ENCODE measurements at regions not wholly inside any gene's neighbourhood (a gene's known extent, or its start where the extent isn't known, plus 50 kb on each side); places are given as distances from the start of the nearest gene placed in this dataset.

DNA sequence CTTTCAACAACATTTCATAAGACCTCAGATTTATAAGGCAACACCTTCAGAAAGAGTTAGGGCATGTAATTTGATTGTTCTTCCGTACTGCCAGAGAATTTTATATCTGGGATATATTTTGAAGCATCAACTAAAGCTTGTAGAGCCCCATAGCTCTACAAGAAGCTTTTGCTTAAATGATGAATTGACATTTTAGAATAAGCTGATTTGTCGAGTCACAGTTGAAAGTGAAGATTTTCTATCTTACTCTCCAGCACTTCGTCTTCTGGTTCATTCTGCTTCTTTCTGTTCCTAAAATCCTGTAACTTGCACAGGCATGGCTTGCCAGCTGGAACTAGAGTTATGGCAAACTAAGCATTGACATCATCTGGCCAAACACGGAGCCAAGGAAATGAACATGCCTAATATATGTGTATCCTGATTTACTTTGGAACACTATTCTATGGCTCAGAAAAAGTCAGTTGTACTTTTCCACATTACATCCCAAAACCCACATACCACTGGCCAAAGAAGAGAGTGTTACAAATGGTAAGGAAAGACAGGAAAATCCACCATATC, 68.6 kb upstream of the MAST4 start:
- TF ChIP-seq EZH2 (IDR thresholded peaks at IDR 0.05; ENCODE audit: borderline replicate concordance, low read depth, low read length, poor library complexity, severe bottlenecking), result no peak
- TF ChIP-seq, protein P1, sequence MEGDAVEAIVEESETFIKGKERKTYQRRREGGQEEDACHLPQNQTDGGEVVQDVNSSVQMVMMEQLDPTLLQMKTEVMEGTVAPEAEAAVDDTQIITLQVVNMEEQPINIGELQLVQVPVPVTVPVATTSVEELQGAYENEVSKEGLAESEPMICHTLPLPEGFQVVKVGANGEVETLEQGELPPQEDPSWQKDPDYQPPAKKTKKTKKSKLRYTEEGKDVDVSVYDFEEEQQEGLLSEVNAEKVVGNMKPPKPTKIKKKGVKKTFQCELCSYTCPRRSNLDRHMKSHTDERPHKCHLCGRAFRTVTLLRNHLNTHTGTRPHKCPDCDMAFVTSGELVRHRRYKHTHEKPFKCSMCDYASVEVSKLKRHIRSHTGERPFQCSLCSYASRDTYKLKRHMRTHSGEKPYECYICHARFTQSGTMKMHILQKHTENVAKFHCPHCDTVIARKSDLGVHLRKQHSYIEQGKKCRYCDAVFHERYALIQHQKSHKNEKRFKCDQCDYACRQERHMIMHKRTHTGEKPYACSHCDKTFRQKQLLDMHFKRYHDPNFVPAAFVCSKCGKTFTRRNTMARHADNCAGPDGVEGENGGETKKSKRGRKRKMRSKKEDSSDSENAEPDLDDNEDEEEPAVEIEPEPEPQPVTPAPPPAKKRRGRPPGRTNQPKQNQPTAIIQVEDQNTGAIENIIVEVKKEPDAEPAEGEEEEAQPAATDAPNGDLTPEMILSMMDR (conservative IDR thresholded peaks at IDR 0.05; ENCODE audit: low read depth, low read length), result no peak
- no peaks in the 10 kb centered on the region for H3K4me1 ChIP-seq (ENCODE audit: insufficient read depth, low read length, poor library complexity, severe bottlenecking)
- no peak overlapping the region for H3K4me3 ChIP-seq (ENCODE audit: low read depth, low read length, poor library complexity, severe bottlenecking)
- intact Hi-C loops (cut with micrococcal nuclease; ENCODE audit: unreplicated experiment), result no loop called here
- CTCF ChIA-PET, result no interaction called here
- no TSS peak for BruUV-seq (replicated peaks)
- no peaks in the 10 kb centered on the region for H3K27me3 ChIP-seq (replicated peaks; ENCODE audit: insufficient read depth, low read depth, low read length, poor library complexity)
- no peak for DNase-seq (ENCODE audit: low spot score)
- H3K9me3 ChIP-seq (ENCODE audit: low read depth, low read length, poor library complexity, severe bottlenecking), result no peaks in the 10 kb centered on the region
- H3K36me3 ChIP-seq (ENCODE audit: insufficient read depth, low read length, poor library complexity, severe bottlenecking), result no peaks in the 10 kb centered on the region
- H3K27ac ChIP-seq (ENCODE audit: low read depth, low read length, poor library complexity, severe bottlenecking), result no peak overlapping the region
- POLR2A ChIA-PET (ENCODE audit: low non-redundant PET), result no interaction called here

DNA sequence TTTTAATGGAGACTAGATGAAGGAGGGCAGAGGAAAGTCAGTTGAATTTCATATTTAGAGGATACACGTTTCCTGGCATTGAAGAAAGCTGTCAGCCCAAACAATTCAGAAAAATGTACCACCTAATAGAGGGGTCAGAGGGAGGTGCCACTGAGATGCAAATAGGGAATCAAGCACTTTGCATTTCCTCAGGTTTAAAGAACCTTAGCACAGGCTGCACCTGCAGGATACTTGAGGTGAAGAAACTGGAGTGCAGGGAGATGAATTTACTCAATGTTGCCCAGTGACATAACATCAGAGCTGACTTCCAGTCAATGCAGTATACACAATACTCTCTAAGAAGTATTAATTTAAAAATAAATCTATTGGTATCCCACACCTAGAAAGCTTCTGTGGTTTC, 67.0 kb upstream of the MAST4 start:
- H3K36me3 ChIP-seq (ENCODE audit: insufficient read depth, low read length, poor library complexity, severe bottlenecking), result no peaks in the 10 kb centered on the region
- ChIA-PET POLR2A (ENCODE audit: low non-redundant PET) (no interaction called here), CTCF (no interaction called here)
- intact Hi-C loops (cut with micrococcal nuclease; ENCODE audit: unreplicated experiment), result no loop called here
- BruUV-seq (replicated peaks), result no TSS peak
- DNase-seq (ENCODE audit: low spot score), result no peak
- H3K27me3 ChIP-seq (replicated peaks; ENCODE audit: insufficient read depth, low read depth, low read length, poor library complexity), result no peaks in the 10 kb centered on the region
- H3K9me3 ChIP-seq (ENCODE audit: low read depth, low read length, poor library complexity, severe bottlenecking), result no peaks in the 10 kb centered on the region
- H3K27ac ChIP-seq (ENCODE audit: low read depth, low read length, poor library complexity, severe bottlenecking), result no peak overlapping the region
- H3K4me3 ChIP-seq (ENCODE audit: low read depth, low read length, poor library complexity, severe bottlenecking), result no peak overlapping the region
- TF ChIP-seq, protein P1 (conservative IDR thresholded peaks at IDR 0.05; ENCODE audit: low read depth, low read length), result no peak
- no peak for TF ChIP-seq EZH2 (IDR thresholded peaks at IDR 0.05; ENCODE audit: borderline replicate concordance, low read depth, low read length, poor library complexity, severe bottlenecking)
- H3K4me1 ChIP-seq (ENCODE audit: insufficient read depth, low read length, poor library complexity, severe bottlenecking), result no peaks in the 10 kb centered on the region

DNA sequence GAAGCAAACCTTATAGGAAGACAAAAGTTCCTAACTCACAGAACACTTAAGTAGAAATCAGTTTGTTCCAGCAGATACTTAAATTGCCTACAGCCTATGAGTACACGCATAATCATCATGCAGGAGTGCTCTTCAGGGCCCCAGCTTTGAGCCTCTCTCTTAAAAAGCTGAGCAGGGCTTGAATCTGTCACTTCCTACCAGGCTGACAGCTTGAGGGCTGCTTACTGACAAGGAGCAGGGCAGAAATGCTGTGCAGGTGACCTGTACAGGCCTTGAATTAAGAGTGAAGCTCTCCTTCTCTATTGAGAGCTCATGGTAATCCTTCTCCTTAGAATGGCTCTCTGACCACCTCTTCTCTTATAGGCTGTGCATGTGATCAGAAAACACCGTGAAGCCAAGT, 66.5 kb upstream of the MAST4 start:
- Histone ChIP-seq H3K27me3 (replicated peaks; ENCODE audit: insufficient read depth, low read depth, low read length, poor library complexity) (no peaks in the 10 kb centered on the region), H3K4me1 (ENCODE audit: insufficient read depth, low read length, poor library complexity, severe bottlenecking) (no peaks in the 10 kb centered on the region), H3K36me3 (ENCODE audit: insufficient read depth, low read length, poor library complexity, severe bottlenecking) (no peaks in the 10 kb centered on the region), H3K27ac (ENCODE audit: low read depth, low read length, poor library complexity, severe bottlenecking) (no peak overlapping the region), H3K4me3 (ENCODE audit: low read depth, low read length, poor library complexity, severe bottlenecking) (no peak overlapping the region), H3K9me3 (ENCODE audit: low read depth, low read length, poor library complexity, severe bottlenecking) (no peaks in the 10 kb centered on the region)
- POLR2A ChIA-PET (ENCODE audit: low non-redundant PET), result no interaction called here
- BruUV-seq (replicated peaks), result no TSS peak
- DNase-seq (ENCODE audit: low spot score), result no peak
- CTCF ChIA-PET, result no interaction called here
- intact Hi-C loops (cut with micrococcal nuclease; ENCODE audit: unreplicated experiment), result no loop called here
- no peak for TF ChIP-seq EZH2 (IDR thresholded peaks at IDR 0.05; ENCODE audit: borderline replicate concordance, low read depth, low read length, poor library complexity, severe bottlenecking)
- TF ChIP-seq, protein P1 (conservative IDR thresholded peaks at IDR 0.05; ENCODE audit: low read depth, low read length), result no peak
